ENCODE measurements at regions not wholly inside any gene's neighbourhood (a gene's known extent, or its start where the extent isn't known, plus 50 kb on each side); places are given as distances from the start of the nearest gene placed in this dataset.

GRCh38 chr3:106272302-106272701 is 403.5 kb upstream of the CBLB start:
- no peak overlapping the region for H3K4me3 ChIP-seq (ENCODE audit: low read depth, low read length)
- TF ChIP-seq CTCF (IDR thresholded peaks at IDR 0.05; ENCODE audit: borderline replicate concordance, insufficient read depth, low read depth, low read length): no peak

- H3K4me3 ChIP-seq (ENCODE audit: low read depth, low read length): no peak overlapping the region
- TF ChIP-seq CTCF (IDR thresholded peaks at IDR 0.05; ENCODE audit: borderline replicate concordance, insufficient read depth, low read depth, low read length): no peak
Measured at GRCh38 chr3:106275592-106275991, 406.8 kb upstream of the CBLB start.

GRCh38 chr3:106276151-106276550 is 407.3 kb upstream of the CBLB start:
- TF ChIP-seq CTCF (IDR thresholded peaks at IDR 0.05; ENCODE audit: borderline replicate concordance, insufficient read depth, low read depth, low read length): no peak
- no peak overlapping the region for H3K4me3 ChIP-seq (ENCODE audit: low read depth, low read length)

- H3K4me3 ChIP-seq (ENCODE audit: low read depth, low read length): no peak overlapping the region
- no peak for TF ChIP-seq CTCF (IDR thresholded peaks at IDR 0.05; ENCODE audit: borderline replicate concordance, insufficient read depth, low read depth, low read length)
Measured at GRCh38 chr3:106276755-106277612, 408.2 kb upstream of the CBLB start.

GRCh38 chr3:106277731-106278130 is 408.9 kb upstream of the CBLB start:
- TF ChIP-seq CTCF (IDR thresholded peaks at IDR 0.05; ENCODE audit: borderline replicate concordance, insufficient read depth, low read depth, low read length): no peak
- H3K4me3 ChIP-seq (ENCODE audit: low read depth, low read length): no peak overlapping the region

- no peak overlapping the region for H3K4me3 ChIP-seq (ENCODE audit: low read depth, low read length)
- no peak for TF ChIP-seq CTCF (IDR thresholded peaks at IDR 0.05; ENCODE audit: borderline replicate concordance, insufficient read depth, low read depth, low read length)
Measured at GRCh38 chr3:106281221-106281620, 412.4 kb upstream of the CBLB start.

GRCh38 chr3:106282943-106283342 is 414.1 kb upstream of the CBLB start:
- H3K4me3 ChIP-seq (ENCODE audit: low read depth, low read length): no peak overlapping the region
- TF ChIP-seq CTCF (IDR thresholded peaks at IDR 0.05; ENCODE audit: borderline replicate concordance, insufficient read depth, low read depth, low read length): no peak
